ENCODE measurements at regions not wholly inside any gene's neighbourhood (a gene's known extent, or its start where the extent isn't known, plus 50 kb on each side); places are given as distances from the start of the nearest gene placed in this dataset.

GRCh38 chr18:41457765-41458326, 497.2 kb upstream of the PIK3C3 start:
- Histone ChIP-seq H3K4me3 (ENCODE audit: control insufficient read depth in 1 of 7, extremely low read depth in 1 of 7, insufficient read depth in 4 of 7, low read depth in 2 of 7, low read length in 6 of 7) (no peak overlapping the region), H3K27me3 (replicated peaks in 2 of 5; ENCODE audit: control insufficient read depth in 4 of 5, insufficient read depth in 5 of 5, low read length in 4 of 5) (no peaks in the 10 kb centered on the region), H3K9me3 (ENCODE audit: control extremely low read depth in 1 of 5, control insufficient read depth in 4 of 5, insufficient read depth in 2 of 5, low read depth in 1 of 5, low read length in 4 of 5) (no peaks in the 10 kb centered on the region), H3K4me1 (ENCODE audit: control extremely low read depth in 1 of 4, control insufficient read depth in 4 of 4, insufficient read depth in 4 of 4, low read length in 3 of 4) (no peaks in the 10 kb centered on the region), H3K27ac (ENCODE audit: insufficient read depth in 1 of 2, low read depth in 1 of 2, low read length in 2 of 2, poor library complexity in 1 of 2, severe bottlenecking in 2 of 2) (no peak overlapping the region), H3K36me3 (ENCODE audit: control insufficient read depth in 4 of 4, insufficient read depth in 4 of 4, low read length in 3 of 4) (no peaks in the 10 kb centered on the region)
- no peak for DNase-seq
- 83% methylated on average over 7 of the region's 13 CpGs for WGBS (ENCODE audit: insufficient coverage)
- POLR2A ChIA-PET = no interaction called here
- CTCF ChIA-PET = no interaction called here

GRCh38 chr18:41456831-41457230, 498.2 kb upstream of the PIK3C3 start:
- Histone ChIP-seq H3K27ac (ENCODE audit: insufficient read depth in 1 of 2, low read depth in 1 of 2, low read length in 2 of 2, poor library complexity in 1 of 2, severe bottlenecking in 2 of 2) (no peak overlapping the region), H3K36me3 (ENCODE audit: control insufficient read depth in 4 of 4, insufficient read depth in 4 of 4, low read length in 3 of 4) (no peaks in the 10 kb centered on the region), H3K4me1 (ENCODE audit: control extremely low read depth in 1 of 4, control insufficient read depth in 4 of 4, insufficient read depth in 4 of 4, low read length in 3 of 4) (no peaks in the 10 kb centered on the region), H3K4me3 (ENCODE audit: control insufficient read depth in 1 of 7, extremely low read depth in 1 of 7, insufficient read depth in 4 of 7, low read depth in 2 of 7, low read length in 6 of 7) (no peak overlapping the region), H3K9me3 (ENCODE audit: control extremely low read depth in 1 of 5, control insufficient read depth in 4 of 5, insufficient read depth in 2 of 5, low read depth in 1 of 5, low read length in 4 of 5) (no peaks in the 10 kb centered on the region), H3K27me3 (replicated peaks in 2 of 5; ENCODE audit: control insufficient read depth in 4 of 5, insufficient read depth in 5 of 5, low read length in 4 of 5) (no peaks in the 10 kb centered on the region)
- no peak for DNase-seq
- ChIA-PET CTCF (no interaction called here), POLR2A (no interaction called here)
- WGBS (ENCODE audit: insufficient coverage) = 91% methylated on average over 4 of the region's 4 CpGs

- POLR2A ChIA-PET = no interaction called here
- no peak for DNase-seq
- H3K27me3 ChIP-seq (replicated peaks in 2 of 5; ENCODE audit: control insufficient read depth in 4 of 5, insufficient read depth in 5 of 5, low read length in 4 of 5) = no peaks in the 10 kb centered on the region
Observed at GRCh38 chr18:41449612-41450011, 505.4 kb upstream of the PIK3C3 start.

GRCh38 chr18:41444943-41445342, 510.1 kb upstream of the PIK3C3 start:
- WGBS (ENCODE audit: insufficient coverage) = 95% methylated on average over 2 of the region's 2 CpGs
- POLR2A ChIA-PET = no interaction called here

More at GRCh38 chr18:41449612-41450011, 505.4 kb upstream of the PIK3C3 start:
- H3K4me3 ChIP-seq (ENCODE audit: control insufficient read depth in 1 of 7, extremely low read depth in 1 of 7, insufficient read depth in 4 of 7, low read depth in 2 of 7, low read length in 6 of 7) = no peak overlapping the region
- CTCF ChIA-PET = no interaction called here
- no peaks in the 10 kb centered on the region for H3K9me3 ChIP-seq (ENCODE audit: control extremely low read depth in 1 of 5, control insufficient read depth in 4 of 5, insufficient read depth in 2 of 5, low read depth in 1 of 5, low read length in 4 of 5)
- H3K4me1 ChIP-seq (ENCODE audit: control extremely low read depth in 1 of 4, control insufficient read depth in 4 of 4, insufficient read depth in 4 of 4, low read length in 3 of 4) = no peaks in the 10 kb centered on the region
- H3K27ac ChIP-seq (ENCODE audit: insufficient read depth in 1 of 2, low read depth in 1 of 2, low read length in 2 of 2, poor library complexity in 1 of 2, severe bottlenecking in 2 of 2) = no peak overlapping the region
- no peaks in the 10 kb centered on the region for H3K36me3 ChIP-seq (ENCODE audit: control insufficient read depth in 4 of 4, insufficient read depth in 4 of 4, low read length in 3 of 4)

DNA sequence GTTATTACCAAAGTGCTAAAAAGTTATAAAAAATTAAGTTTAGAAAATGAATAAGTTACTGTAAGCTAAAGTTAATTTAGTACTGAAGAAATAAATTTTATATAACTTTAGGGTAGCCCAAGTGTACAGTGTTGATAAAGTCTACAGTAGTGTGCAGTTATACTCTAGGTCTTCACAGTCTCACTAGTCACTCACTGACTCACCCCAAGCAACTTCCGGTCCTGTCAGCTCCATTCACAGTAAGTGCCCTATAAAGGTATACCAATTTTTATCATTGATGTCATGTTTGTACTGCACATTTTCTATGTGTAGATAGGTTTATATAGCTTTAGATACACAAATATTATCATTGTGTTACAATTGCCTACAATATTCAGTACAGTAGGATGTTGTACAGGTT, 518.3 kb upstream of the PIK3C3 start:
- H3K4me3 ChIP-seq (ENCODE audit: control insufficient read depth in 1 of 7, extremely low read depth in 1 of 7, insufficient read depth in 4 of 7, low read depth in 2 of 7, low read length in 6 of 7) = no peak overlapping the region
- no peaks in the 10 kb centered on the region for H3K27me3 ChIP-seq (replicated peaks in 2 of 5; ENCODE audit: control insufficient read depth in 4 of 5, insufficient read depth in 5 of 5, low read length in 4 of 5)
- H3K4me1 ChIP-seq (ENCODE audit: control extremely low read depth in 1 of 4, control insufficient read depth in 4 of 4, insufficient read depth in 4 of 4, low read length in 3 of 4) = no peaks in the 10 kb centered on the region
- DNase-seq = no peak
- no CpG with 5 or more reads among the region's 1 CpG for WGBS (ENCODE audit: insufficient coverage)
- CTCF ChIA-PET = no interaction called here
- peaks cover 0 to 2% (median 0%) of the 10 kb centered on the region in 5 experiments for H3K9me3 ChIP-seq (ENCODE audit: control extremely low read depth in 1 of 5, control insufficient read depth in 4 of 5, insufficient read depth in 2 of 5, low read depth in 1 of 5, low read length in 4 of 5)
- no peak overlapping the region for H3K27ac ChIP-seq (ENCODE audit: insufficient read depth in 1 of 2, low read depth in 1 of 2, low read length in 2 of 2, poor library complexity in 1 of 2, severe bottlenecking in 2 of 2)
- no peaks in the 10 kb centered on the region for H3K36me3 ChIP-seq (ENCODE audit: control insufficient read depth in 4 of 4, insufficient read depth in 4 of 4, low read length in 3 of 4)
- POLR2A ChIA-PET = no interaction called here

More at GRCh38 chr18:41444943-41445342, 510.1 kb upstream of the PIK3C3 start:
- H3K27ac ChIP-seq (ENCODE audit: insufficient read depth in 1 of 2, low read depth in 1 of 2, low read length in 2 of 2, poor library complexity in 1 of 2, severe bottlenecking in 2 of 2) = no peak overlapping the region
- no peak overlapping the region for H3K4me3 ChIP-seq (ENCODE audit: control insufficient read depth in 1 of 7, extremely low read depth in 1 of 7, insufficient read depth in 4 of 7, low read depth in 2 of 7, low read length in 6 of 7)
- no peaks in the 10 kb centered on the region for H3K27me3 ChIP-seq (replicated peaks in 2 of 5; ENCODE audit: control insufficient read depth in 4 of 5, insufficient read depth in 5 of 5, low read length in 4 of 5)
- CTCF ChIA-PET = no interaction called here
- H3K9me3 ChIP-seq (ENCODE audit: control extremely low read depth in 1 of 5, control insufficient read depth in 4 of 5, insufficient read depth in 2 of 5, low read depth in 1 of 5, low read length in 4 of 5) = peaks cover 0 to 2% (median 0%) of the 10 kb centered on the region in 5 experiments
- no peak for DNase-seq
- no peaks in the 10 kb centered on the region for H3K36me3 ChIP-seq (ENCODE audit: control insufficient read depth in 4 of 4, insufficient read depth in 4 of 4, low read length in 3 of 4)
- H3K4me1 ChIP-seq (ENCODE audit: control extremely low read depth in 1 of 4, control insufficient read depth in 4 of 4, insufficient read depth in 4 of 4, low read length in 3 of 4) = no peaks in the 10 kb centered on the region

- no peak overlapping the region for H3K4me3 ChIP-seq (ENCODE audit: control insufficient read depth in 1 of 7, extremely low read depth in 1 of 7, insufficient read depth in 4 of 7, low read depth in 2 of 7, low read length in 6 of 7)
- no peak for DNase-seq
- ChIA-PET CTCF (interaction anchor here (1.0 kb wide), 1 partner anchor 12 kb away, joined by 3 read pairs; no protein-coding TSS in a partner anchor), POLR2A (interaction anchor here (0.7 kb wide), 1 partner anchor 25 kb away, joined by 3 read pairs; no protein-coding TSS in a partner anchor)
- H3K36me3 ChIP-seq (ENCODE audit: control insufficient read depth in 4 of 4, insufficient read depth in 4 of 4, low read length in 3 of 4) = no peaks in the 10 kb centered on the region
- WGBS (ENCODE audit: insufficient coverage) = 89% methylated on average over 1 of the region's 3 CpGs
- no peaks in the 10 kb centered on the region for H3K4me1 ChIP-seq (ENCODE audit: control extremely low read depth in 1 of 4, control insufficient read depth in 4 of 4, insufficient read depth in 4 of 4, low read length in 3 of 4)
- H3K27ac ChIP-seq (ENCODE audit: insufficient read depth in 1 of 2, low read depth in 1 of 2, low read length in 2 of 2, poor library complexity in 1 of 2, severe bottlenecking in 2 of 2) = no peak overlapping the region
- H3K27me3 ChIP-seq (replicated peaks in 2 of 5; ENCODE audit: control insufficient read depth in 4 of 5, insufficient read depth in 5 of 5, low read length in 4 of 5) = peaks cover 0 to 2% (median 0%) of the 10 kb centered on the region in 5 experiments
- no peaks in the 10 kb centered on the region for H3K9me3 ChIP-seq (ENCODE audit: control extremely low read depth in 1 of 5, control insufficient read depth in 4 of 5, insufficient read depth in 2 of 5, low read depth in 1 of 5, low read length in 4 of 5)
Observed at GRCh38 chr18:41418598-41418997, 536.4 kb upstream of the PIK3C3 start.

GRCh38 chr18:41416044-41416443, 539.0 kb upstream of the PIK3C3 start:
- 100% methylated on average over 3 of the region's 4 CpGs for WGBS (ENCODE audit: insufficient coverage)
- no peaks in the 10 kb centered on the region for H3K36me3 ChIP-seq (ENCODE audit: control insufficient read depth in 4 of 4, insufficient read depth in 4 of 4, low read length in 3 of 4)
- no peak for DNase-seq
- CTCF ChIA-PET = no interaction called here
- peaks cover 0 to 2% (median 0%) of the 10 kb centered on the region in 5 experiments for H3K27me3 ChIP-seq (replicated peaks in 2 of 5; ENCODE audit: control insufficient read depth in 4 of 5, insufficient read depth in 5 of 5, low read length in 4 of 5)
- POLR2A ChIA-PET = no interaction called here
- no peak overlapping the region for H3K27ac ChIP-seq (ENCODE audit: insufficient read depth in 1 of 2, low read depth in 1 of 2, low read length in 2 of 2, poor library complexity in 1 of 2, severe bottlenecking in 2 of 2)
- no peaks in the 10 kb centered on the region for H3K4me1 ChIP-seq (ENCODE audit: control extremely low read depth in 1 of 4, control insufficient read depth in 4 of 4, insufficient read depth in 4 of 4, low read length in 3 of 4)
- H3K4me3 ChIP-seq (ENCODE audit: control insufficient read depth in 1 of 7, extremely low read depth in 1 of 7, insufficient read depth in 4 of 7, low read depth in 2 of 7, low read length in 6 of 7) = no peak overlapping the region
- no peaks in the 10 kb centered on the region for H3K9me3 ChIP-seq (ENCODE audit: control extremely low read depth in 1 of 5, control insufficient read depth in 4 of 5, insufficient read depth in 2 of 5, low read depth in 1 of 5, low read length in 4 of 5)
